K562 (cell line): ENCODE measurements at regions not wholly inside any gene's neighbourhood (a gene's known extent, or its start where the extent isn't known, plus 50 kb on each side); places are given as distances from the start of the nearest gene placed in this dataset.

Experiments used
- ATAC-seq: fragments of 200-7000 bp; cut with Tn5 transposase; 3 replicates; pipeline ENCODE4 v1.9.1; 2020; ENCODE audit warnings: moderate library complexity
- BruUV-seq: library from RNA; stranded (reverse); fragments of 400-500 nt; replicated peaks from 2 replicates; lab custom pipeline; 2021; lab: Mats Ljungman, UMichigan
- CTCF ChIA-PET: fragments of 300-600 bp; formaldehyde crosslinking; extraction: SDS; loops from one replicate; lab custom pipeline; 2021; ENCODE audit warnings: low intra/inter-chr PET ratio; lab: Yijun Ruan, JAX
- POLR2A ChIA-PET: fragments of 300-600, 350-650 bp; sonication (Branson Sonifier 250); formaldehyde crosslinking; extraction: SDS; loops from one replicate; lab custom pipeline; 2021; ENCODE audit warnings: antibody characterized with exemption, inconsistent platforms; lab: Yijun Ruan, JAX
- DNase-seq, 4 experiments: peaks; one replicate each; pipeline versions ENCODE4 v3.0.0 to v3.0.0-alpha.2; 2011 to 2018; ENCODE audit warnings: low spot score in 3 of 4, mixed read lengths in 3 of 4; ENCODE audit errors: extremely low read depth in 1 of 4
- FAIRE-seq: peaks from 2 replicates; lab custom pipeline; 2011; peaks lifted over from hg19 to GRCh38; lab: Jason Lieb, UNC
- H2AFZ ChIP-seq: 2 replicates; pipeline ENCODE4 v1.6.0; 2011; ENCODE audit warnings: low read depth, low read length, control low read depth, inconsistent platforms
- H3K27ac ChIP-seq: fragments of 200-600 bp; 3 replicates; pipeline ENCODE4 v1.8.0; 2011; ENCODE audit warnings: low read depth, mild to moderate bottlenecking, control low read depth, inconsistent platforms, low read length, moderate library complexity, mixed read lengths; ENCODE audit errors: extremely low read depth
- H3K27me3 ChIP-seq, 2 experiments: fragments of 300-600 bp in 1 of 2; 2 replicates in 1 of 2; 3 replicates in 1 of 2; pipeline versions ENCODE4 v1.6.0 to v1.8.0; 2011; ENCODE audit warnings: inconsistent platforms in 2 of 2, low read length in 2 of 2, mild to moderate bottlenecking in 1 of 2, mixed read lengths in 1 of 2, moderate library complexity in 1 of 2; ENCODE audit not compliant: control insufficient read depth in 2 of 2, insufficient read depth in 2 of 2
- H3K36me3 ChIP-seq: fragments of 300-600 bp; 3 replicates; pipeline ENCODE4 v1.8.0; 2011; ENCODE audit warnings: mild to moderate bottlenecking, low read length, inconsistent platforms; ENCODE audit not compliant: control insufficient read depth, insufficient read depth
- H3K4me1 ChIP-seq, 2 experiments: fragments of 200-600 bp in 1 of 2; replicated peaks in 1 of 2; 2 replicates in 1 of 2; 3 replicates in 1 of 2; pipeline versions ENCODE4 v1.5.1 to v1.8.0; 2011; ENCODE audit warnings: inconsistent platforms in 2 of 2, low read length in 2 of 2, mild to moderate bottlenecking in 1 of 2, mixed read lengths in 1 of 2, moderate library complexity in 1 of 2; ENCODE audit not compliant: control insufficient read depth in 2 of 2, insufficient read depth in 2 of 2
- H3K4me2 ChIP-seq: 2 replicates; pipeline ENCODE4 v1.6.1; 2011; ENCODE audit warnings: low read length, control low read depth, inconsistent platforms, mixed read lengths; ENCODE audit not compliant: insufficient read depth
- H3K4me3 ChIP-seq: fragments of 200-600 bp; sonication (generic), shearing (Covaris generic); 2 replicates; pipeline ENCODE4 v1.5.1; 2016; ENCODE audit warnings: control low read depth, inconsistent platforms
- H3K79me2 ChIP-seq: fragments of 200-600 bp; 3 replicates; pipeline ENCODE4 v1.8.0; 2011; ENCODE audit warnings: low read length, inconsistent platforms; ENCODE audit not compliant: control insufficient read depth, insufficient read depth
- H3K9ac ChIP-seq, 2 experiments: 2 replicates each; pipeline versions ENCODE4 v1.6.0 to v1.6.1; 2011; ENCODE audit warnings: low read depth in 2 of 2, low read length in 2 of 2, control low read depth in 1 of 2, inconsistent platforms in 1 of 2, mild to moderate bottlenecking in 1 of 2, mixed read lengths in 1 of 2; ENCODE audit not compliant: insufficient read depth in 1 of 2
- H3K9me1 ChIP-seq: one replicate; pipeline ENCODE4 v1.6.0; 2011; ENCODE audit warnings: inconsistent platforms, mild to moderate bottlenecking, low read length, moderate library complexity; ENCODE audit not compliant: control insufficient read depth, insufficient read depth
- H3K9me3 ChIP-seq: replicated peaks from 2 replicates; pipeline ENCODE4 v1.5.1; 2011; ENCODE audit warnings: low read depth, low read length, inconsistent platforms; ENCODE audit not compliant: control insufficient read depth, insufficient read depth
- H4K20me1 ChIP-seq: replicated peaks from 2 replicates; pipeline ENCODE4 v1.6.1; 2011; ENCODE audit warnings: low read length, inconsistent platforms, mixed read lengths; ENCODE audit not compliant: control insufficient read depth, insufficient read depth
- BCL6 ChIP-seq: fragments of 250-450 bp; sonication (Bioruptor Pico); IDR thresholded peaks from 2 replicates; pipeline ENCODE4 v1.4.0; 2020
- BHLHE40 ChIP-seq: IDR thresholded peaks from 2 replicates; pipeline ENCODE4 v1.6.1; 2011; ENCODE audit warnings: low read length, improper control_type of control experiment
- DMBX1 ChIP-seq: fragments of 250-450 bp; sonication (Bioruptor Pico); IDR thresholded peaks from 2 replicates; pipeline ENCODE4 v1.8.0; 2022; ENCODE audit warnings: inconsistent platforms, mild to moderate bottlenecking, moderate library complexity, borderline replicate concordance
- GATA2 ChIP-seq: sonication (generic); formaldehyde crosslinking; IDR thresholded peaks from 2 replicates; pipeline ENCODE4 v1.4.0; 2020; ENCODE audit warnings: mild to moderate bottlenecking, missing genetic modification reagents
- HIVEP1 ChIP-seq: fragments of 250-450 bp; sonication (Bioruptor Pico); IDR thresholded peaks from 2 replicates; pipeline ENCODE4 v1.4.0; 2020; ENCODE audit warnings: mild to moderate bottlenecking
- HNRNPK ChIP-seq: fragments of 200-400 bp; formaldehyde crosslinking; IDR thresholded peaks from one replicate; pipeline ENCODE4 v1.6.1; 2018; ENCODE audit warnings: mild to moderate bottlenecking, low read depth, low read length; ENCODE audit not compliant: poor library complexity, severe bottlenecking
- KDM4B ChIP-seq, 2 experiments: fragments of 450-650 bp in 1 of 2; sonication (generic) in 1 of 2; IDR thresholded peaks; 2 replicates each; pipeline ENCODE4 v1.6.1; 2016 to 2017; ENCODE audit warnings: borderline replicate concordance in 2 of 2, antibody characterized with exemption in 1 of 2, low read depth in 1 of 2, mild to moderate bottlenecking in 1 of 2
- PTRF ChIP-seq: fragments of 450-650 bp; IDR thresholded peaks from 2 replicates; pipeline ENCODE4 v1.6.1; 2016; ENCODE audit warnings: mild to moderate bottlenecking, missing genetic modification characterization, missing compliant biosample characterization
- SIX5 ChIP-seq, 2 experiments: IDR thresholded peaks; 2 replicates each; pipeline ENCODE4 v1.6.1; 2011; ENCODE audit warnings: low read length in 2 of 2, borderline replicate concordance in 1 of 2, low read depth in 1 of 2, mild to moderate bottlenecking in 1 of 2, moderate library complexity in 1 of 2; ENCODE audit not compliant: insufficient read depth in 1 of 2
- SMC3 ChIP-seq: conservative IDR thresholded peaks from 2 replicates; pipeline ENCODE4 v1.6.1; 2011; ENCODE audit warnings: low read depth, low read length, improper control_type of control experiment; ENCODE audit not compliant: insufficient read depth
- TRIM28 ChIP-seq: fragments of 450-650 bp; IDR thresholded peaks from 2 replicates; pipeline ENCODE4 v1.6.1; 2017
- in situ Hi-C: fragments of 300-500 bp; cut with MboI; formaldehyde crosslinking; loops from 4 replicates; pipeline ENCODE4 v1.15.0; 2018; ENCODE audit warnings: inconsistent platforms, mixed read lengths
- intact Hi-C: fragments of 100-400 bp; cut with micrococcal nuclease; formaldehyde crosslinking; loops from 2 replicates; pipeline ENCODE4 v1.14.2; 2022
- TF ChIP-seq, protein P1 (sequence below), 2 experiments: fragments of 450-650 bp in 1 of 2; IDR thresholded peaks; 2 replicates each; pipeline ENCODE4 v1.6.1; 2011 to 2017; ENCODE audit warnings: low read depth in 2 of 2, antibody characterized with exemption in 1 of 2, borderline replicate concordance in 1 of 2, low read length in 1 of 2, mild to moderate bottlenecking in 1 of 2, mixed read lengths in 1 of 2; ENCODE audit not compliant: control insufficient read depth in 1 of 2
- TF ChIP-seq, protein P2 (sequence below): fragments of 450-650 bp; IDR thresholded peaks from 2 replicates; pipeline ENCODE4 v1.6.1; 2016; ENCODE audit warnings: low read depth

DNA sequence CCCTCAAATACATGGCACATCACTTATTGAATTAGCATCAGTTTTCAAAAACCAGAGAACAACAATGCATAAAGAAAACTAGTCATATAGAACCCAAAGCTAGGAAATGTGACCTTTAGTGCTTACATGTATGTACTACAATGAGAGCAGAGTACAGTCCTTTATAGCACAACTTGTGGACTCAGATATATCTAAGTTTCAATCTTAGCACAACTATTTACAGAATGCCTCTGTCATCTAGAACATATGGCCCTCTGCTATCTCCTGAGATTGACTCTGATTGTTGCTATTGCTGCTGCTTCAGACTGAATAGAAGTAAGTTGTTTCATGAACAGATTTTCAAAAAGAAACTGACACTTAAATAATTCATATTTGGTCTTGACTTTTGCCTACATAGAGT lies 1536.2 kb downstream of the EFNA5 start:
- POLR2A ChIA-PET = no interaction called here
- TF ChIP-seq, protein P1, sequence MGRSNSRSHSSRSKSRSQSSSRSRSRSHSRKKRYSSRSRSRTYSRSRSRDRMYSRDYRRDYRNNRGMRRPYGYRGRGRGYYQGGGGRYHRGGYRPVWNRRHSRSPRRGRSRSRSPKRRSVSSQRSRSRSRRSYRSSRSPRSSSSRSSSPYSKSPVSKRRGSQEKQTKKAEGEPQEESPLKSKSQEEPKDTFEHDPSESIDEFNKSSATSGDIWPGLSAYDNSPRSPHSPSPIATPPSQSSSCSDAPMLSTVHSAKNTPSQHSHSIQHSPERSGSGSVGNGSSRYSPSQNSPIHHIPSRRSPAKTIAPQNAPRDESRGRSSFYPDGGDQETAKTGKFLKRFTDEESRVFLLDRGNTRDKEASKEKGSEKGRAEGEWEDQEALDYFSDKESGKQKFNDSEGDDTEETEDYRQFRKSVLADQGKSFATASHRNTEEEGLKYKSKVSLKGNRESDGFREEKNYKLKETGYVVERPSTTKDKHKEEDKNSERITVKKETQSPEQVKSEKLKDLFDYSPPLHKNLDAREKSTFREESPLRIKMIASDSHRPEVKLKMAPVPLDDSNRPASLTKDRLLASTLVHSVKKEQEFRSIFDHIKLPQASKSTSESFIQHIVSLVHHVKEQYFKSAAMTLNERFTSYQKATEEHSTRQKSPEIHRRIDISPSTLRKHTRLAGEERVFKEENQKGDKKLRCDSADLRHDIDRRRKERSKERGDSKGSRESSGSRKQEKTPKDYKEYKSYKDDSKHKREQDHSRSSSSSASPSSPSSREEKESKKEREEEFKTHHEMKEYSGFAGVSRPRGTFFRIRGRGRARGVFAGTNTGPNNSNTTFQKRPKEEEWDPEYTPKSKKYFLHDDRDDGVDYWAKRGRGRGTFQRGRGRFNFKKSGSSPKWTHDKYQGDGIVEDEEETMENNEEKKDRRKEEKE (IDR thresholded peaks at IDR 0.05; ENCODE audit: borderline replicate concordance in 1 of 2, control insufficient read depth in 1 of 2, low read depth in 2 of 2, low read length in 1 of 2) = no peak
- TF ChIP-seq TRIM28 (no peak), GATA2 (CRISPR knock-in tag) (no peak), DMBX1 (CRISPR knock-in tag) (no peak), SIX5 (IDR thresholded peaks at IDR 0.05; ENCODE audit: borderline replicate concordance in 1 of 2, insufficient read depth in 1 of 2, low read depth in 1 of 2, low read length in 2 of 2) (no peak), BCL6 (no peak), PTRF (no peak), BHLHE40 (no peak), KDM4B (IDR thresholded peaks at IDR 0.05; ENCODE audit: borderline replicate concordance in 2 of 2, low read depth in 1 of 2) (no peak), HNRNPK (no peak), SMC3 (no peak), HIVEP1 (CRISPR knock-in tag) (no peak)
- TF ChIP-seq, protein P2, sequence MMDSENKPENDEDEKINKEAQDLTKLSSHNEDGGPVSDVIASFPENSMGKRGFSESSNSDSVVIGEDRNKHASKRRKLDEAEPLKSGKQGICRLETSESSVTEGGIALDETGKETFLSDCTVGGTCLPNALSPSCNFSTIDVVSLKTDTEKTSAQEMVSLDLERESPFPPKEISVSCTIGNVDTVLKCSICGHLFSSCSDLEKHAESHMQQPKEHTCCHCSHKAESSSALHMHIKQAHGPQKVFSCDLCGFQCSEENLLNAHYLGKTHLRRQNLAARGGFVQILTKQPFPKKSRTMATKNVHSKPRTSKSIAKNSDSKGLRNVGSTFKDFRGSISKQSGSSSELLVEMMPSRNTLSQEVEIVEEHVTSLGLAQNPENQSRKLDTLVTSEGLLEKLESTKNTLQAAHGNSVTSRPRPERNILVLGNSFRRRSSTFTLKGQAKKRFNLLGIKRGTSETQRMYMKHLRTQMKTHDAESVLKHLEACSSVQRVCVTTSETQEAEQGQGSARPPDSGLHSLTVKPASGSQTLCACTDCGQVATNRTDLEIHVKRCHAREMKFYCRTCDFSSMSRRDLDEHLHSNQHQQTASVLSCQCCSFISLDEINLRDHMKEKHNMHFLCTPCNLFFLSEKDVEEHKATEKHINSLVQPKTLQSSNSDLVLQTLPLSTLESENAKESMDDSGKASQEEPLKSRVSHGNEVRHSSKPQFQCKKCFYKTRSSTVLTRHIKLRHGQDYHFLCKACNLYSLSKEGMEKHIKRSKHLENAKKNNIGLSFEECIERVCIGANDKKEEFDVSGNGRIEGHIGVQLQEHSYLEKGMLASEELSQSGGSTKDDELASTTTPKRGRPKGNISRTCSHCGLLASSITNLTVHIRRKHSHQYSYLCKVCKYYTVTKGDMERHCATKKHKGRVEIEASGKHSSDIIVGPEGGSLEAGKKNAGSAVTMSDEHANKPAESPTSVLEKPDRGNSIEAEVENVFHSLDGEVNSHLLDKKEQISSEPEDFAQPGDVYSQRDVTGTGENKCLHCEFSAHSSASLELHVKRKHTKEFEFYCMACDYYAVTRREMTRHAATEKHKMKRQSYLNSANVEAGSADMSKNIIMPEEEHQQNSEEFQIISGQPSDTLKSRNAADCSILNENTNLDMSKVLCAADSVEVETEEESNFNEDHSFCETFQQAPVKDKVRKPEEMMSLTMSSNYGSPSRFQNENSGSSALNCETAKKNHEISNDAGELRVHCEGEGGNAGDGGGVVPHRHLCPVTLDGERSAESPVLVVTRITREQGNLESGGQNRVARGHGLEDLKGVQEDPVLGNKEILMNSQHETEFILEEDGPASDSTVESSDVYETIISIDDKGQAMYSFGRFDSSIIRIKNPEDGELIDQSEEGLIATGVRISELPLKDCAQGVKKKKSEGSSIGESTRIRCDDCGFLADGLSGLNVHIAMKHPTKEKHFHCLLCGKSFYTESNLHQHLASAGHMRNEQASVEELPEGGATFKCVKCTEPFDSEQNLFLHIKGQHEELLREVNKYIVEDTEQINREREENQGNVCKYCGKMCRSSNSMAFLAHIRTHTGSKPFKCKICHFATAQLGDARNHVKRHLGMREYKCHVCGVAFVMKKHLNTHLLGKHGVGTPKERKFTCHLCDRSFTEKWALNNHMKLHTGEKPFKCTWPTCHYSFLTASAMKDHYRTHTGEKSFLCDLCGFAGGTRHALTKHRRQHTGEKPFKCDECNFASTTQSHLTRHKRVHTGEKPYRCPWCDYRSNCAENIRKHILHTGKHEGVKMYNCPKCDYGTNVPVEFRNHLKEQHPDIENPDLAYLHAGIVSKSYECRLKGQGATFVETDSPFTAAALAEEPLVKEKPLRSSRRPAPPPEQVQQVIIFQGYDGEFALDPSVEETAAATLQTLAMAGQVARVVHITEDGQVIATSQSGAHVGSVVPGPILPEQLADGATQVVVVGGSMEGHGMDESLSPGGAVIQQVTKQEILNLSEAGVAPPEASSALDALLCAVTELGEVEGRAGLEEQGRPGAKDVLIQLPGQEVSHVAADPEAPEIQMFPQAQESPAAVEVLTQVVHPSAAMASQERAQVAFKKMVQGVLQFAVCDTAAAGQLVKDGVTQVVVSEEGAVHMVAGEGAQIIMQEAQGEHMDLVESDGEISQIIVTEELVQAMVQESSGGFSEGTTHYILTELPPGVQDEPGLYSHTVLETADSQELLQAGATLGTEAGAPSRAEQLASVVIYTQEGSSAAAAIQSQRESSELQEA = no peak

More for the DNA sequence above, 1536.2 kb downstream of the EFNA5 start:
- Histone ChIP-seq H4K20me1 (no peaks in the 10 kb centered on the region), H3K4me3 (no peak overlapping the region), H3K9me1 (no peaks in the 10 kb centered on the region), H3K79me2 (no peaks in the 10 kb centered on the region), H3K4me1 (no peaks in the 10 kb centered on the region), H3K9ac (no peak overlapping the region), H3K4me2 (no peak overlapping the region), H3K9me3 (no peaks in the 10 kb centered on the region), H3K27me3 (no peaks in the 10 kb centered on the region), H3K27ac (no peak overlapping the region), H3K36me3 (no peaks in the 10 kb centered on the region), H2AFZ (no peak overlapping the region)
- intact Hi-C loops (no loop called here), in situ Hi-C loops (no loop called here)
- DNase-seq (no peak), FAIRE-seq (no peak), ATAC-seq (no peak)
- CTCF ChIA-PET = no interaction called here
- BruUV-seq = no TSS peak
